Gastrocnemius medialis (tissue), 4 donors: ENCODE measurements at regions not wholly inside any gene's neighbourhood (a gene's known extent, or its start where the extent isn't known, plus 50 kb on each side); places are given as distances from the start of the nearest gene placed in this dataset.
"Not testable (repeated sequence)": the region's sequence is repeated elsewhere in the genome, so short reads cannot be mapped to it uniquely, and the experiment has no call there.

Source experiments
- CTCF ChIP-seq, 5 experiments: fragments of 450-650 bp in 3 of 5; fragments of 200-600 bp in 2 of 5; sonication (generic) in 2 of 5; IDR thresholded peaks in 4 of 5; conservative IDR thresholded peaks in 1 of 5; 1 replicate in 4 of 5; 2 replicates in 1 of 5; pipeline ENCODE4 v1.5.1; 2016 to 2019; ENCODE audit warnings: antibody characterized with exemption in 5 of 5, mild to moderate bottlenecking in 3 of 5, moderate library complexity in 3 of 5
- POLR2A ChIP-seq, 2 donors: fragments of 450-650 bp; IDR thresholded peaks; one replicate each; pipeline ENCODE4 v1.6.1; 2017; ENCODE audit warnings: antibody characterized with exemption in 2 of 2, mild to moderate bottlenecking in 2 of 2, moderate library complexity in 2 of 2

- TF ChIP-seq CTCF (IDR thresholded peaks at IDR 0.05 in 4 of 5, conservative IDR thresholded peaks at IDR 0.05 in 1 of 5); POLR2A (IDR thresholded peaks at IDR 0.05): not testable (repeated sequence)
Observed at GRCh38 chr10:64441872-64442271, 920.7 kb downstream of the REEP3 start.
